Duodenal mucosa (tissue), 2 donors: ENCODE measurements at regions not wholly inside any gene's neighbourhood (a gene's known extent, or its start where the extent isn't known, plus 50 kb on each side); places are given as distances from the start of the nearest gene placed in this dataset.

Experiments
- H3K27ac ChIP-seq: one replicate; pipeline ENCODE4 v1.7.0; 2013; ENCODE audit warnings: low read depth, low read length
- H3K27me3 ChIP-seq, 2 donors: one replicate each; pipeline ENCODE4 v1.7.0; 2013; ENCODE audit warnings: low read length in 2 of 2, control low read depth in 1 of 2; ENCODE audit not compliant: insufficient read depth in 2 of 2, control insufficient read depth in 1 of 2
- H3K36me3 ChIP-seq, 2 donors: one replicate each; pipeline ENCODE4 v1.7.0; 2013; ENCODE audit warnings: low read length in 2 of 2, control low read depth in 1 of 2; ENCODE audit not compliant: insufficient read depth in 2 of 2, control insufficient read depth in 1 of 2
- H3K4me1 ChIP-seq, 2 donors: one replicate each; pipeline ENCODE4 v1.7.0; 2013; ENCODE audit warnings: low read length in 2 of 2, control low read depth in 1 of 2; ENCODE audit not compliant: insufficient read depth in 2 of 2, control insufficient read depth in 1 of 2
- H3K4me3 ChIP-seq, 2 donors: one replicate each; pipeline ENCODE4 v1.7.0; 2013; ENCODE audit warnings: low read length in 2 of 2, low read depth in 1 of 2
- H3K9ac ChIP-seq, 2 donors: one replicate each; pipeline ENCODE4 v1.7.0; 2013; ENCODE audit warnings: low read length in 2 of 2, low read depth in 1 of 2
- H3K9me3 ChIP-seq, 2 donors: one replicate each; pipeline ENCODE4 v1.7.0; 2013; ENCODE audit warnings: low read length in 2 of 2, control low read depth in 1 of 2; ENCODE audit not compliant: control insufficient read depth in 1 of 2

GRCh38 chr2:145561152-145561551 is 1041.2 kb upstream of the ZEB2 start:
- Histone ChIP-seq H3K9me3 (no peaks in the 10 kb centered on the region), H3K27ac (no peak overlapping the region), H3K4me3 (no peak overlapping the region), H3K27me3 (no peaks in the 10 kb centered on the region), H3K36me3 (no peaks in the 10 kb centered on the region), H3K9ac (no peak overlapping the region), H3K4me1 (no peaks in the 10 kb centered on the region)

- H3K4me3 ChIP-seq: no peak overlapping the region
These were observed 1038.9 kb upstream of the ZEB2 start for GRCh38 chr2:145558617-145559350.

DNA sequence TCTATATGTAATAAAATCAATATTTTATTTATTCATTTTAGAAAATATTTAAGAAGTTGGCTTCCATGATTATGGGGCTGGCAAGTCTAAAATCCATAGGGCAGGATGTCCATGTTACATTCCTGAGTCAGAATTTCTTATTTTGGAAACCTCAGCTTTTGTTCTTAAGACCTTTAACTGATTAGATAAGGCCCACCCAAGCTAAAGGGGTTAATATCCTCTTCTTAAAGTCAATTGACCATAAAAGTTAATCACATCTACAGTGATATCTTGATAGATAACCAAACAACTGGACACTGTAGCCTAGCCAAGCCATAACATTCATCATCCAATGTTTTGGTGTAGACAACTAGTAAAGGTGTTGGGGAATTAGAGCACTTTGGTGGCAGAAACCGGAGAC is 1035.4 kb upstream of the ZEB2 start:
- Histone ChIP-seq H3K9ac (no peak overlapping the region), H3K36me3 (no peaks in the 10 kb centered on the region), H3K4me1 (no peaks in the 10 kb centered on the region), H3K27me3 (no peaks in the 10 kb centered on the region), H3K4me3 (no peak overlapping the region), H3K27ac (no peak overlapping the region), H3K9me3 (no peaks in the 10 kb centered on the region)

More at GRCh38 chr2:145558617-145559350, 1038.9 kb upstream of the ZEB2 start:
- Histone ChIP-seq H3K9me3 (no peaks in the 10 kb centered on the region), H3K9ac (no peak overlapping the region), H3K27ac (no peak overlapping the region), H3K27me3 (no peaks in the 10 kb centered on the region), H3K4me1 (no peaks in the 10 kb centered on the region), H3K36me3 (no peaks in the 10 kb centered on the region)

DNA sequence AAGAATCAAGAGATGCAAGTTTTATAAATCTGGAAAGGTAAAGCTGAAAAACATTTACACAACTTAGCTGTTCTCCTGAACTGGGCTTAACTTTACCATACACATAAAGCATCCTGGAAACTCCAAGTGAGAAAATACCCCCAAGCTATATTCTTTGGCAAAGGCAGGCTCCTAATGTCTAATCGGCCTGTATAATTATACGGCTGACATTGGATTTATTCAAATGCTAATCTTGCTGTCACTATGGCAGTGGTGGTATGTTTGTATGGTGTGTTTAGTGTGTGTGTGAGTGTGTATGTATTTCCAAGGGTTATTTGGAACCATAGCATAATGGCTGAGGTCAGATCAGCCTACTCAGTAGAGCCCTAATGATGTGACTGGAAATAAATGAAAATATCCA is 1031.8 kb upstream of the ZEB2 start:
- Histone ChIP-seq H3K36me3 (no peaks in the 10 kb centered on the region), H3K27ac (no peak overlapping the region), H3K9me3 (no peaks in the 10 kb centered on the region), H3K27me3 (no peaks in the 10 kb centered on the region), H3K9ac (no peak overlapping the region), H3K4me1 (no peaks in the 10 kb centered on the region), H3K4me3 (no peak overlapping the region)

DNA sequence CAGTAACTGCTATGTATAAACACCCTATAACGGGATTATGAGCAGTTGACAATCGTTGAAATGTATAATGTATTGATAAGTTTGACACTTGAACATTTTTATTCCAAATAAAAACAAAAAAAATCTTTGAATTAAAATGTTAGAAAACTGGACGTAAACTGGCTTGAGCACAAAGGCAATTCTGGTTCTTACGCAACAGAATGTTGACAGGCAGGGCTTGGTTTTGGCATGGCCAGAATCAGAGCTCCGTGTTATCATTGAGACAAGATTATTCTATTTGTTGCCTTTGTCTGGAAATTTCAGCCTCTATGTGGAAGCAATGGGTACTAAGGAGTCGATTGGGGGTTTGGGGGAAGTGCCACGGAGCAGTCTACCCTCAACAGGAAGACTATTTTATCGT is 1028.6 kb upstream of the ZEB2 start:
- H3K27ac ChIP-seq: no peak overlapping the region
- no peaks in the 10 kb centered on the region for H3K27me3 ChIP-seq
- H3K9ac ChIP-seq: no peak overlapping the region
- H3K9me3 ChIP-seq: no peaks in the 10 kb centered on the region
- H3K36me3 ChIP-seq: no peaks in the 10 kb centered on the region
- H3K4me3 ChIP-seq: no peak overlapping the region
- H3K4me1 ChIP-seq: no peaks in the 10 kb centered on the region

GRCh38 chr2:145547620-145548019 is 1027.7 kb upstream of the ZEB2 start:
- H3K4me3 ChIP-seq: no peak overlapping the region
- H3K27me3 ChIP-seq: no peaks in the 10 kb centered on the region
- H3K9ac ChIP-seq: no peak overlapping the region
- H3K27ac ChIP-seq: no peak overlapping the region
- H3K9me3 ChIP-seq: no peaks in the 10 kb centered on the region
- no peaks in the 10 kb centered on the region for H3K4me1 ChIP-seq
- no peaks in the 10 kb centered on the region for H3K36me3 ChIP-seq

GRCh38 chr2:145546091-145546490 is 1026.2 kb upstream of the ZEB2 start:
- Histone ChIP-seq H3K27me3 (no peaks in the 10 kb centered on the region), H3K9me3 (no peaks in the 10 kb centered on the region), H3K4me1 (no peaks in the 10 kb centered on the region), H3K27ac (no peak overlapping the region), H3K36me3 (no peaks in the 10 kb centered on the region), H3K4me3 (no peak overlapping the region), H3K9ac (no peak overlapping the region)

GRCh38 chr2:145543856-145544255 is 1023.9 kb upstream of the ZEB2 start:
- H3K4me1 ChIP-seq: no peaks in the 10 kb centered on the region
- H3K9ac ChIP-seq: no peak overlapping the region
- no peak overlapping the region for H3K4me3 ChIP-seq
- H3K27me3 ChIP-seq: no peaks in the 10 kb centered on the region
- H3K27ac ChIP-seq: no peak overlapping the region
- no peaks in the 10 kb centered on the region for H3K9me3 ChIP-seq
- no peaks in the 10 kb centered on the region for H3K36me3 ChIP-seq

DNA sequence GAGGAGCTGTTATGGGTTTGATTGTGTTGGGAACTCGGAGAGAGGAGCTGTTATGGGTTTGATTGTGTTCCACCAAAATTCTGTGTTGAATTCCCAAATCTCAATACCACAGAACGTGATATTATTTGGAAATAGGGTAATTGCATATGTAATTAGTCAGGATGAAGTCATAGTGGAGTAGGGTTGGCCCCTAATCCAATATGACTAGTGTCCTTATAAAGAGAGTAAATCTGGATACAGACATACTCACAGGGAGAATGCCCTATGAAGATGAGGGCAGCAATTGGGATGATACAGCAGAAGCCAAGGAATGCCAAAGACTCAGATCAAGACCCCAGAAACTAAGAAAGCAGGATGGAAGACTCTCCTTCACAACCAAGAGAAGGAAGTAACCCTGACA is 1023.2 kb upstream of the ZEB2 start:
- no peaks in the 10 kb centered on the region for H3K9me3 ChIP-seq

GRCh38 chr2:145541028-145541427 is 1021.1 kb upstream of the ZEB2 start:
- no peaks in the 10 kb centered on the region for H3K4me1 ChIP-seq
- no peaks in the 10 kb centered on the region for H3K9me3 ChIP-seq
- H3K27me3 ChIP-seq: no peaks in the 10 kb centered on the region
- H3K4me3 ChIP-seq: no peak overlapping the region
- H3K36me3 ChIP-seq: no peaks in the 10 kb centered on the region
- no peak overlapping the region for H3K9ac ChIP-seq
- no peak overlapping the region for H3K27ac ChIP-seq

More for the DNA sequence above, 1023.2 kb upstream of the ZEB2 start:
- no peak overlapping the region for H3K4me3 ChIP-seq
- no peaks in the 10 kb centered on the region for H3K36me3 ChIP-seq
- no peaks in the 10 kb centered on the region for H3K4me1 ChIP-seq
- no peaks in the 10 kb centered on the region for H3K27me3 ChIP-seq
- H3K27ac ChIP-seq: no peak overlapping the region
- no peak overlapping the region for H3K9ac ChIP-seq
